ENCODE measurements at regions not wholly inside any gene's neighbourhood (a gene's known extent, or its start where the extent isn't known, plus 50 kb on each side); places are given as distances from the start of the nearest gene placed in this dataset.

GRCh38 chr7:85673876-85674275 is 487.0 kb upstream of the SEMA3D start:
- TF ChIP-seq CTCF (conservative IDR thresholded peaks at IDR 0.05; ENCODE audit: low read length): no peak
- TF ChIP-seq EZH2phosphoT487 (IDR thresholded peaks at IDR 0.05; ENCODE audit: borderline replicate concordance): no peak

All from Loucy (cell line).